Right renal pelvis (tissue), 4 donors: ENCODE measurements at regions not wholly inside any gene's neighbourhood (a gene's known extent, or its start where the extent isn't known, plus 50 kb on each side); places are given as distances from the start of the nearest gene placed in this dataset.
"Not testable (repeated sequence)": the region's sequence is repeated elsewhere in the genome, so short reads cannot be mapped to it uniquely, and the experiment has no call there.

ENCODE experiments used
- DNase-seq, 4 donors: peaks; one replicate each; pipeline ENCODE4 v3.0.0-alpha.2; 2013; ENCODE audit warnings: low read depth in 4 of 4, low spot score in 3 of 4, missing footprints in 1 of 4

GRCh38 chr10:2592360-2593160, 474.8 kb upstream of the PFKP start:
- DNase-seq: no peak

- DNase-seq: no peak
These were observed 478.2 kb upstream of the PFKP start for GRCh38 chr10:2589196-2589595.

- DNase-seq: no peak
These were observed 483.0 kb upstream of the PFKP start for GRCh38 chr10:2584385-2584784.

GRCh38 chr10:2576892-2577291, 490.5 kb upstream of the PFKP start:
- DNase-seq: no peak

GRCh38 chr10:2575460-2575859, 491.9 kb upstream of the PFKP start:
- DNase-seq: no peak

- DNase-seq: no peak
These were observed 494.7 kb upstream of the PFKP start for GRCh38 chr10:2572611-2573010.

GRCh38 chr10:2556883-2557282, 510.5 kb upstream of the PFKP start:
- DNase-seq: no peak

- no peak for DNase-seq
These were observed 519.3 kb upstream of the PFKP start for GRCh38 chr10:2548071-2548470.

GRCh38 chr10:2547606-2548005, 519.7 kb upstream of the PFKP start:
- no peak for DNase-seq

GRCh38 chr10:2546894-2547293, 520.5 kb upstream of the PFKP start:
- not testable (repeated sequence) for DNase-seq

GRCh38 chr10:2543974-2544373, 523.4 kb upstream of the PFKP start:
- no peak for DNase-seq

- no peak for DNase-seq
These were observed 524.0 kb upstream of the PFKP start for GRCh38 chr10:2543142-2543886.

- no peak for DNase-seq
These were observed 526.2 kb upstream of the PFKP start for GRCh38 chr10:2541176-2541575.

GRCh38 chr10:2529945-2530344, 537.4 kb upstream of the PFKP start:
- DNase-seq: no peak

GRCh38 chr10:2525781-2526180, 541.6 kb upstream of the PFKP start:
- no peak for DNase-seq

- DNase-seq: no peak
These were observed 548.2 kb upstream of the PFKP start for GRCh38 chr10:2519139-2519538.

GRCh38 chr10:2509081-2509531, 558.2 kb upstream of the PFKP start:
- DNase-seq: no peak

GRCh38 chr10:2501366-2501940, 565.9 kb upstream of the PFKP start:
- DNase-seq: not testable (repeated sequence)

- no peak for DNase-seq
These were observed 572.9 kb upstream of the PFKP start for GRCh38 chr10:2494399-2494798.

- DNase-seq: peak in 1 of 4 donors; percentile 17
These were observed 578.8 kb upstream of the PFKP start for GRCh38 chr10:2488446-2489005.

GRCh38 chr10:2487921-2488320, 579.4 kb upstream of the PFKP start:
- no peak for DNase-seq
